ENCODE measurements at regions not wholly inside any gene's neighbourhood (a gene's known extent, or its start where the extent isn't known, plus 50 kb on each side); places are given as distances from the start of the nearest gene placed in this dataset.
"Not testable (repeated sequence)": the region's sequence is repeated elsewhere in the genome, so short reads cannot be mapped to it uniquely, and the experiment has no call there.

GRCh38 chr2:189351933-189352332 lies 89.3 kb upstream of the WDR75 start:
- not testable (repeated sequence) for DNase-seq (ENCODE audit: low spot score)
- intact Hi-C loops (cut with DNase I): loop anchor here in 1 of 2 donors (5.0 kb wide), 1 partner anchor 830 kb away; no protein-coding TSS in a partner anchor

GRCh38 chr2:189357375-189357774 lies 83.9 kb upstream of the WDR75 start:
- DNase-seq (ENCODE audit: low spot score): not testable (repeated sequence)
- intact Hi-C loops (cut with DNase I): loop anchor here in 1 of 2 donors (5.0 kb wide), 1 partner anchor 600 kb away; no protein-coding TSS in a partner anchor

- intact Hi-C loops (cut with DNase I): no loop called here
- no peak for DNase-seq (ENCODE audit: low spot score)
These were observed 80.4 kb upstream of the WDR75 start for GRCh38 chr2:189360861-189361260.

GRCh38 chr2:189362283-189362682 lies 79.0 kb upstream of the WDR75 start:
- intact Hi-C loops (cut with DNase I): no loop called here
- DNase-seq (ENCODE audit: low spot score): no peak

GRCh38 chr2:189363559-189363958 lies 77.7 kb upstream of the WDR75 start:
- no peak for DNase-seq (ENCODE audit: low spot score)
- intact Hi-C loops (cut with DNase I): no loop called here

GRCh38 chr2:189364607-189365006 lies 76.7 kb upstream of the WDR75 start:
- intact Hi-C loops (cut with DNase I): no loop called here
- no peak for DNase-seq (ENCODE audit: low spot score)

GRCh38 chr2:189366349-189366748 lies 74.9 kb upstream of the WDR75 start:
- intact Hi-C loops (cut with DNase I): no loop called here
- DNase-seq (ENCODE audit: low spot score): no peak

DNA sequence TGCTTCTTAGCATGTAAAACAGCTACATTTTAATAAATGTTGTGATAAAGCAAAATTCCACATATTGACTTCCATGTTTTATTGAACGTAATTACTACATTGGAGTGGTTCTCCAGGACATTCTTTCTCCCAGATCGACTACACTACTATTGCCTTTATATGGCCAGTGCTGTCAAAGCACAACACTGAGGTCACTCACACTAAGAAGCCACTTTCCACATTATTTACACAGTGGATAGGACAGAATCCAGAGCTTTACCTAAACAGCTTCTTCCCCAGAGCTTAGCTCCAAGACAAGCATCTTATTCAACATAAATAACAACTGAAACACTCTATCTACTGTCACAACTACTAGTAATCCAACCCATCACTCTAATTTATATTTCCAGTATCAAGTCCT lies 73.9 kb upstream of the WDR75 start:
- intact Hi-C loops (cut with DNase I): no loop called here
- DNase-seq (ENCODE audit: low spot score): no peak

- no peak for DNase-seq (ENCODE audit: low spot score)
- intact Hi-C loops (cut with DNase I): no loop called here
These were observed 71.7 kb upstream of the WDR75 start for GRCh38 chr2:189369566-189369965.

DNA sequence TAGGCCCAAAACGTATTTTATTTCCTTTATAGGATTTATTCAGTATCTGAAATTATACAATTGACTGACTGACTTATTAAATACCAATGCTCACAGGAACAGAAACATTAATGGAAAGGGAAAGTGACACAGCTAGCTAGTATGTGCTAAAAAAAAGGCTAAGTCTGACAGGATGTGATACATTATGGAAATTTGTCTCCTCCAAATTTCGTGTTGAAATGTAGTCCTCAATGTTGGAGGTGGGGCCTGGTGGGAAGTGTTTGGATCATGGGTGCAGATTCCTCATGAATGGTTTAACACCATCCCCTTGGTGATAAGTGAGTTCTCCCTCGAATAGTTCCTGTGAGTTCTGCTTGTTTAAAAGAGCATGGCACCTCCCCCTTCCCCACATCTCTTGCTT lies 70.6 kb upstream of the WDR75 start:
- no peak for DNase-seq (ENCODE audit: low spot score)
- intact Hi-C loops (cut with DNase I): no loop called here

DNA sequence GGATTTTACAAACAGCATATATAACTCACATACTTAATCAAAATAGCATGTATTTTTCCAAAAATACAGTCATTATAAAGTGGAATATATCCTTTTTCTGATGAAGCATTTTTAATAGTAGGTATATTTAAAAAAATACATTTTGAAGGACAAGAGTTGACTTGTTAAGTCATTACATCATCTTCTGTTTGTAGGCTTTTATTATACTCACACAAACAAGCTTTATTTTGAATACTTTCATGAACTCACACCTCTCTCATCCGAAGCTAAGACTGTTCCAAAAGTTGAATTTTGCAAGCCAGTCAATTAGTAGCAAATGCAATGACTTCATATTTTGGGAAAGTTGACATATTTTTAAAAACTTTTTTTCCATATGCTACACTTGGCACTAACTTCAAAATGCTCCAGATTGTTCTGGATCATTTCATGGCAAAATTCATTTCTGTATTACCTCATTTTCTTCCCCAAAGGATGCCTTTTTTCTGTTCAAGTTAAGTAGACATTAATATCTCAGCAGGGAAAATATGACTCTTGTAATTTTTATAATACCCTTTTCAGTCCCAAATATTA lies 68.5 kb upstream of the WDR75 start:
- no peak for DNase-seq (ENCODE audit: low spot score)
- intact Hi-C loops (cut with DNase I): no loop called here

DNA sequence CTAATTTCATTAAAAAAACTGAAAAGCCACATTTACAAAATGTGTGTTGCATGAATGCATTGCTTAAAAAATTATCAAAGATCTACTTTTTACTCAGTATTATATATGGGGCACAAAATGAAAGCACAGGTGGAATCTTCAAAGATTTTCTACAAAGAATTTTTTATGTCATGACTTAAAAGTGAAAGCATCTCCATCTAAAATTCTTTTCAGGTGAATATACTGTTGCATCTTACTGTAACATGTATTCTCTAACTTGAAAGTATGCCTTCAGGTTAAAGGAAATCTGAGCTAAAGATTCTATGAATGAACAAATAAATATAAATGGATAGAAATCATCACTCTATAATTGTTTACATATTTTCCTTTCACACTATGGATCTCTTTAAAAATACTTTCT lies 66.8 kb upstream of the WDR75 start:
- intact Hi-C loops (cut with DNase I): no loop called here
- no peak for DNase-seq (ENCODE audit: low spot score)

GRCh38 chr2:189375842-189376241 lies 65.4 kb upstream of the WDR75 start:
- intact Hi-C loops (cut with DNase I): no loop called here
- DNase-seq (ENCODE audit: low spot score): no peak

- no peak for DNase-seq (ENCODE audit: low spot score)
- intact Hi-C loops (cut with DNase I): no loop called here
These were observed 62.0 kb upstream of the WDR75 start for GRCh38 chr2:189379287-189379630.

GRCh38 chr2:189379731-189380261 lies 61.5 kb upstream of the WDR75 start:
- intact Hi-C loops (cut with DNase I): no loop called here
- no peak for DNase-seq (ENCODE audit: low spot score)

DNA sequence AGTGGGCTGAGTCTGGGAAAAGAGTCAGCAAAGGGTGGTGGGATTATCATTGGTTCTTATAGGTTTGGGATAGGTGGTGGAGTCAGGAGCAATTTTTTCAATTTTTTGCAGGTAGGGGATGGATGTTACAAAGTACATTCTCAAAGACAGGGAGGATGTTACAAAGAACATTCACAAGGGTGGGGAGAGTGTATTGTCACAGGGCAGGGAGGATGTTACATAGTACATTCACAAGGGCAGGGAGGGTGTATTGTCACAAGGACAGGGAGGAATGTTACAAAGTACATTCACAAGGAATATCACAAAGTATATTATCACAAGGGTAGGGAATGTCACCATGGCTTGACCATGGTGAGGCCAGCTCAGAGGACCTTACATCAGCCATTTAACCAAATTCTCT lies 58.6 kb upstream of the WDR75 start:
- DNase-seq (ENCODE audit: low spot score): no peak
- intact Hi-C loops (cut with DNase I): no loop called here

DNA sequence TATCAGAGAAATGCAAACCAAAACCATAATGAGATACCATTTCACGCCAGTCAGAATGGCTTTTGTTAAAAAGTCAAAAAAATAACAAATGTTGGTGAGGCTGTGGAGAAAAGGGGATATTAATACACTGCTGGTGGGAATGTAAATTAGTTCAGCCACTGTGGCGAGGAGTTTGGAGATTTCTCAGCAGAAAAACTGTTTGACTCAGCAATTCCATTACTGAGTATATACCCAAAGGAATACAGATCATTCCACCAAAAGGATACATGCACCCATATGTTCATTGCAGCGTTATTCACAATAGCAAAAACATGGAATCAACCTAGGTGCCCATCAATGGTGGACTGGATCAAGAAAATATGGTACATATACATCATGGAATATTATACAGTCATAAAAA lies 54.5 kb upstream of the WDR75 start:
- DNase-seq (ENCODE audit: low spot score): no peak
- intact Hi-C loops (cut with DNase I): no loop called here

- intact Hi-C loops (cut with DNase I): no loop called here
- DNase-seq (ENCODE audit: low spot score): no peak
These were observed 50.1 kb upstream of the WDR75 start for GRCh38 chr2:189391201-189391600.
